Neutrophil (primary cell): ENCODE measurements at regions not wholly inside any gene's neighbourhood (a gene's known extent, or its start where the extent isn't known, plus 50 kb on each side); places are given as distances from the start of the nearest gene placed in this dataset.
"Not testable (repeated sequence)": the region's sequence is repeated elsewhere in the genome, so short reads cannot be mapped to it uniquely, and the experiment has no call there.

Source experiments
- H3K27ac ChIP-seq: fragments of 200-600 bp; sonication (generic); 2 replicates; pipeline ENCODE4 v1.5.1; 2016; ENCODE audit warnings: mild to moderate bottlenecking, moderate library complexity
- H3K27me3 ChIP-seq: fragments of 200-600 bp; sonication (generic); 2 replicates; pipeline ENCODE4 v1.6.0; 2016; ENCODE audit warnings: mild to moderate bottlenecking
- H3K36me3 ChIP-seq: fragments of 200-600 bp; sonication (generic); 2 replicates; pipeline ENCODE4 v1.5.1; 2017
- H3K4me1 ChIP-seq, 2 experiments: fragments of 200-600 bp in 1 of 2; sonication (generic) in 1 of 2; 1 replicate in 1 of 2; 2 replicates in 1 of 2; pipeline versions ENCODE4 v1.5.1 to v1.6.1; 2013 to 2016; ENCODE audit warnings: low read depth in 1 of 2, low read length in 1 of 2, mild to moderate bottlenecking in 1 of 2, moderate library complexity in 1 of 2; ENCODE audit not compliant: control insufficient read depth in 1 of 2, insufficient read depth in 1 of 2
- H3K4me3 ChIP-seq, 2 experiments: fragments of 200-600 bp in 1 of 2; sonication (generic) in 1 of 2; 1 replicate in 1 of 2; 2 replicates in 1 of 2; pipeline ENCODE4 v1.5.1; 2013 to 2016; ENCODE audit warnings: low read depth in 1 of 2, low read length in 1 of 2, mild to moderate bottlenecking in 1 of 2, moderate library complexity in 1 of 2
- H3K9me3 ChIP-seq: fragments of 200-600 bp; sonication (generic); 2 replicates; pipeline ENCODE4 v1.5.1; 2016
- CTCF ChIP-seq: fragments of 200-600 bp; sonication (generic); IDR thresholded peaks from 2 replicates; pipeline ENCODE4 v1.5.1; 2016; ENCODE audit warnings: antibody characterized with exemption

GRCh38 chrY:19427736-19428518 lies 316.6 kb downstream of the KDM5D start:
- H3K9me3 ChIP-seq, result no peaks in the 10 kb centered on the region
- no peak overlapping the region for H3K4me3 ChIP-seq
- no peak for TF ChIP-seq CTCF
- H3K27me3 ChIP-seq, result no peaks in the 10 kb centered on the region
- no peak overlapping the region for H3K27ac ChIP-seq
- peaks cover 0 to 2% of the 10 kb centered on the region in 2 experiments for H3K4me1 ChIP-seq
- no peaks in the 10 kb centered on the region for H3K36me3 ChIP-seq

GRCh38 chrY:19427191-19427590 lies 317.3 kb downstream of the KDM5D start:
- H3K36me3 ChIP-seq, H3K9me3 ChIP-seq, H3K4me3 ChIP-seq, H3K27ac ChIP-seq, H3K4me1 ChIP-seq, H3K27me3 ChIP-seq: not testable (repeated sequence)

- Histone ChIP-seq H3K4me3 (no peak overlapping the region), H3K4me1 (no peaks in the 10 kb centered on the region), H3K36me3 (no peaks in the 10 kb centered on the region), H3K9me3 (no peaks in the 10 kb centered on the region), H3K27me3 (no peaks in the 10 kb centered on the region), H3K27ac (no peak overlapping the region)
- no peak for TF ChIP-seq CTCF
Observed at GRCh38 chrY:19410980-19411766, 333.4 kb downstream of the KDM5D start.

GRCh38 chrY:19406246-19406645 lies 338.3 kb downstream of the KDM5D start:
- Histone ChIP-seq H3K9me3 (no peaks in the 10 kb centered on the region), H3K4me1 (no peaks in the 10 kb centered on the region), H3K36me3 (no peaks in the 10 kb centered on the region), H3K27me3 (no peaks in the 10 kb centered on the region), H3K4me3 (no peak overlapping the region), H3K27ac (no peak overlapping the region)
- TF ChIP-seq CTCF, result no peak

GRCh38 chrY:19405598-19405997 lies 338.9 kb downstream of the KDM5D start:
- H3K4me3 ChIP-seq, result no peak overlapping the region
- no peaks in the 10 kb centered on the region for H3K4me1 ChIP-seq
- H3K27ac ChIP-seq, result no peak overlapping the region
- TF ChIP-seq CTCF, result no peak
- no peaks in the 10 kb centered on the region for H3K9me3 ChIP-seq
- H3K36me3 ChIP-seq, result no peaks in the 10 kb centered on the region
- no peaks in the 10 kb centered on the region for H3K27me3 ChIP-seq

- TF ChIP-seq CTCF, result no peak
- Histone ChIP-seq H3K36me3 (no peaks in the 10 kb centered on the region), H3K27ac (no peak overlapping the region), H3K9me3 (no peaks in the 10 kb centered on the region), H3K4me3 (no peak overlapping the region), H3K4me1 (no peaks in the 10 kb centered on the region), H3K27me3 (no peaks in the 10 kb centered on the region)
Observed at GRCh38 chrY:19392876-19393275, 351.6 kb downstream of the KDM5D start.
